HG02798 (cell line): ENCODE measurements at regions not wholly inside any gene's neighbourhood (a gene's known extent, or its start where the extent isn't known, plus 50 kb on each side); places are given as distances from the start of the nearest gene placed in this dataset.
"Not testable (repeated sequence)": the region's sequence is repeated elsewhere in the genome, so short reads cannot be mapped to it uniquely, and the experiment has no call there.

Source experiments
- ATAC-seq: cut with Tn5 transposase; IDR thresholded peaks from one replicate; pipeline ENCODE4 v1.9.1; 2021; ENCODE audit warnings: mild to moderate bottlenecking; ENCODE audit not compliant: unreplicated experiment, poor library complexity

GRCh38 chr4:118410138-118410537 is 57.3 kb upstream of the PRSS12 start:
- no peak for ATAC-seq

- peak; percentile 84 for ATAC-seq
Observed at GRCh38 chr4:118417325-118417724, 64.5 kb upstream of the PRSS12 start.

- ATAC-seq: not testable (repeated sequence)
Observed at GRCh38 chr4:118417800-118418199, 65.0 kb upstream of the PRSS12 start.

- not testable (repeated sequence) for ATAC-seq
Observed at GRCh38 chr4:118418396-118418795, 65.6 kb upstream of the PRSS12 start.

GRCh38 chr4:118419626-118420025 is 66.8 kb upstream of the PRSS12 start:
- ATAC-seq: not testable (repeated sequence)

- not testable (repeated sequence) for ATAC-seq
Observed at GRCh38 chr4:118424062-118424461, 71.3 kb upstream of the PRSS12 start.

- ATAC-seq: not testable (repeated sequence)
Observed at GRCh38 chr4:118428881-118429280, 76.1 kb upstream of the PRSS12 start.

GRCh38 chr4:118432359-118432758 is 79.6 kb upstream of the PRSS12 start:
- ATAC-seq: not testable (repeated sequence)

- not testable (repeated sequence) for ATAC-seq
Observed at GRCh38 chr4:118433612-118434375, 81.0 kb upstream of the PRSS12 start.

GRCh38 chr4:118435415-118435814 is 82.6 kb upstream of the PRSS12 start:
- not testable (repeated sequence) for ATAC-seq

GRCh38 chr4:118442115-118442837 is 89.5 kb upstream of the PRSS12 start:
- ATAC-seq: not testable (repeated sequence)

- ATAC-seq: not testable (repeated sequence)
Observed at GRCh38 chr4:118447397-118447796, 94.6 kb upstream of the PRSS12 start.

- not testable (repeated sequence) for ATAC-seq
Observed at GRCh38 chr4:118454857-118455256, 102.1 kb upstream of the PRSS12 start.

- not testable (repeated sequence) for ATAC-seq
Observed at GRCh38 chr4:118461435-118461834, 108.6 kb upstream of the PRSS12 start.

- not testable (repeated sequence) for ATAC-seq
Observed at GRCh38 chr4:118465831-118466230, 113.0 kb upstream of the PRSS12 start.

- not testable (repeated sequence) for ATAC-seq
Observed at GRCh38 chr4:118474001-118474626, 121.3 kb upstream of the PRSS12 start.

- ATAC-seq: not testable (repeated sequence)
Observed at GRCh38 chr4:118474771-118475170, 122.0 kb upstream of the PRSS12 start.

- not testable (repeated sequence) for ATAC-seq
Observed at GRCh38 chr4:118475901-118476300, 123.1 kb upstream of the PRSS12 start.

GRCh38 chr4:118477826-118478225 is 125.0 kb upstream of the PRSS12 start:
- ATAC-seq: not testable (repeated sequence)

GRCh38 chr4:118485801-118486314 is 133.1 kb upstream of the PRSS12 start:
- ATAC-seq: not testable (repeated sequence)

GRCh38 chr4:118492963-118493362 is 140.2 kb upstream of the PRSS12 start:
- ATAC-seq: not testable (repeated sequence)
